DMS 273 (cell line): ENCODE measurements at regions not wholly inside any gene's neighbourhood (a gene's known extent, or its start where the extent isn't known, plus 50 kb on each side); places are given as distances from the start of the nearest gene placed in this dataset.

Experiments
- DNase-seq: peaks from one replicate; lab custom pipeline; 2025; ENCODE audit not compliant: unreplicated experiment; lab: John Stamatoyannopoulos, UW

DNA sequence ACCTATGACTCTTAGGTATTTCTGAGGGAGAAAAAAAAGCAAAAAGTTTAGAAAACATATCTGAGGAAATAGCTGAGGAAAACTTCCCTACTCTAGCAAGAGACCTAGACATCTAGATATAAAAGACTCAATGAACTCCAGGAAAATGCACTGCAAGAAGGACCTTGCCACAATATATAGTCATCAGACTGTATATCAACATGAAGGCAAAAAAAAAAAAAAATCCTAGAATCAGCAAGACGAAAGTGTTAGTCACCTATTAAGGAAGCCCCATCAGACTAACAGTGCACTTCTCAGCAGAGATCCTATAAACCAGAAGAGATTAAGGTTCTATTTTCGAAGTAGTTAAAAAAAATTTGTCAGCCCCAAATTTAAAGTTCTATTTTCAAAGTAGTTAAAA is 166.2 kb downstream of the TMEM38B start:
- no peak for DNase-seq

DNA sequence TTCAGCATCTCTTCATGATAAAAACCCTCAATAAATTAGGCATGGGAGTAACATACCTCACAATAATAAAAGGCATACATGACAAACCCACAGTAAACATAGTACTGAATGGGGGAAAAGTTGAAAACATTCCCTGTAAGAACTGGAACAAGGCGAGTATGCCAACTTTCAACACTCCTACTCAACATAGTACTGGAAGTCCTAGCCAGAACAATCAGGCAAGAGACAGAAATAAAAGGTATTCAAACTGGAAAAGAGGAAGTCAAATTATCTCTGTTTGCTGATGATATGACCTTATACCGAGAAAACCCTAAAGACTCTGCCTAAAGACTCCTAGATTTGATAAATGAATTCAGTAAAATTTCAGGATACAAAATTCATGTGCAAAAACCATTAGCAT is 167.6 kb downstream of the TMEM38B start:
- DNase-seq: no peak

DNA sequence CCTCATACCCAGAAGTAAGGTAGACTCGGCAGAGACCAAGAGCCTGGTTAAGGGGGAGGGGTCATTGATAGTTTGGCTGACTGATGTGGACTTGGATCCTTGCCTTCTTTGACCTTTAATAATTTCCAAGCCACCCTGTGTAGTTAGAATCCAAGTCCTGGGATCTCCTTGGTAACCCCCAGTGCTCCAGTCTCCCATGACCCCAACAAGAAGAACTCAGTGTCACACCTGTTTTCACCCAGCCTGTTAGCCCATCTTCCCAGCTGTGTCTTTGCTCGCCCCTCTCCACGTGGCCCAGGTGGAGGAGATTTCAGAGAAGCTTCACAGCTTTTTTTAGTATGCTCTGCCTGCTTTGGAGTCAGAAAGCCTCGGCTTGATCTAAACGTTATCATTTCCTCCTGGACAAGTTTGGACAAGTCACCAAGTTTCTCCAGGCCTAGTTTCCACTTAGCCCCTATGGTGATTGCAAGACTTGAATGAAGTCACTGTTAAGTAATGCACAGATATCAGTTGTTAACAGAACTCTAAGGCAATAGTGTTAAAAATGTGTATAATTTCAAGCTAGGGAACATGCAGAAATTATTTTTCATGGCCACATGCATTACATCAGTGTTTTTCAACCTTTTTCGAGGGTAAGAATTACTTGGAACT is 170.0 kb downstream of the TMEM38B start:
- DNase-seq: peak; percentile 40

DNA sequence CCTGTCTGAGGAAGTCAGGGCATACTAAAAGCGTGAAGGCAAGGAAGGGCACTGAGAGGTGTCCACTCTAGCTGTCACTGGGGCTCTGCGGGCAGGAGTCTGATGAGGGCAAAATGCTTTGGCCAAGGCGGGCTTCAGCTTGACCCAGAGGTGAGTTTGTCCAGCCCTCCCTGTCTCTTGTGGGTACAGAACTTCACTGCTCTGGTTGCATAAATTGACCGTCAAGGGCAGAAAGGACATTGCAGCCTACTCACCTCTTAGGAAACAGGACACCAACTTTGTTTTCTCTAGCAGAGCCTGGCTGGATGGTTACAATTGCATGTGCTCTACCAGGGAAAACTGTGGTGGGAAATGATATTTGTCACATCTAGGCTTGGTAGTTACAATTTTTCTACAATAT is 170.9 kb downstream of the TMEM38B start:
- DNase-seq: no peak

DNA sequence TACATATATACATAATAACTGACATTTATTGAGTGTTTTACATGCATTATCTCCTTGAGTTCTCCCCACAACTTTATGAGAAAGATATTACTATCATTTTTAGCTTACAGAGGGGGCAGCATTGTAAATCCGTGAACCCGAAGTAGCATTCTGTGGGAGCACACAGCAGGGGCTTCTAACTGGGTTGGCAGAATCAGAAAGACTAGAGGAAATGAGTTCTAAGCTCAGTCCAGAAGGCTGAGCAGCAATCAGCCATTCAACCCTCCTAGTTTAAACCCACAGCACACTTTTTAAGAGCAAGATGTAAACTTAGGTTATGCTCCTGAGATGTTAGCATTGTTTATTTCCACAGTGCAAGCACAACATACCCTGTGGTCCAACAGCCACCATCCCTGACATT is 177.2 kb downstream of the TMEM38B start:
- no peak for DNase-seq

DNA sequence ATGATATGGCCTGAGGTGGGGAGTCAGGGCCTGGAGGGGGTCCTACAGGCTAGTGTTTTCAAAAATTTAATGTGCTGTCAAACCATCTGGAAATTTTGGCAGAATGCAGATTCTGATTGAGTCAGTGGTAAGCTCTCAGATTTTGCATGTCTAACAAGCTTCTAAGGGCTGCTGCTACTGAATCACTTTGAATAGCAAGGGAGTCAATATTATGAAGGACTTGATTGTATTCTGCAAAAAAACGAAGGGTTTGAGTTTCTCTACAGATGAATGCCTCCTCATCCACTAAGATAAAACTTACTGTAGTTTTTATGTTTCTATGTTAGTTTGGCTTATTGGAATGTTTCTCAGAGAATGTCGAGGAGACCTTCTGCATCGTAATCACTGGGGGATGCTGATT is 179.5 kb downstream of the TMEM38B start:
- DNase-seq: peak; percentile 20

DNA sequence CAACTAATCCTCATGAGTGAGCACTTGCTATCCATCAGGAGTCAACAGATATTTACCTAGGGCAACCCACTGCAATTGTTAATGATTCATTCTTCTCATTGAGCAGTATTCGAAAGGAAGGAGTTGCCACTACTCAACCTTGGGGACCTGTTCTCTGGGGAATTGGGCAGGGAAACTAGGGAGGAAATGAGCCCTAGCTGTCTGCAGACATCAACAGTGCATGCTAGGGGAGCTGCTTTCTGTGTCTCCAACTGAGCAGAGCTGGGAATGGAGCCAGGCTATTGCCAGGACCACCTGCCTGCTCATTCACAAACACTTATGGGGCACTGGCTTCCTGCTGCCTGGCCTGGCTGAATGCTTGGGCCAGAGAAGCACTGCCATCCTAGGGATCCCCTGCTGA is 183.4 kb downstream of the TMEM38B start:
- peak; percentile 92 for DNase-seq

DNA sequence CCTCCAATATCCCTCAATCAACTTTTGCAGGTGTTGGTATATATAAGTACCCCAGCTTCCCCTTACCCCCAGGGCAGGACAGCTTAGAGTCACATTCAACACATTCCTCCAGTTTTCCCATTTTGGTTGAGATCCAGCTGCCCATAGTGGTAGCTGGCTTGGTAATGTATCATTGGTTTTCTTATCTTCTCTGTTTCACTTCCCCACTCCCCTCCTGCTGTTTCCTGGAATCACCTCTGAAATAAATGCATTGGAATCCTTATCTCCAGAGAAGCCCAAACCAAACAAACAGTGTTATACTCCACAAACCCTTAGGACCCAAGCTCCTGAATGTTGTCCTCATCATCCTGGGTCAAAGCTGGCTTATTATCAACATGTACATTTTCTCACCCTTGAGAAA is 184.8 kb downstream of the TMEM38B start:
- peak; percentile 19 for DNase-seq

DNA sequence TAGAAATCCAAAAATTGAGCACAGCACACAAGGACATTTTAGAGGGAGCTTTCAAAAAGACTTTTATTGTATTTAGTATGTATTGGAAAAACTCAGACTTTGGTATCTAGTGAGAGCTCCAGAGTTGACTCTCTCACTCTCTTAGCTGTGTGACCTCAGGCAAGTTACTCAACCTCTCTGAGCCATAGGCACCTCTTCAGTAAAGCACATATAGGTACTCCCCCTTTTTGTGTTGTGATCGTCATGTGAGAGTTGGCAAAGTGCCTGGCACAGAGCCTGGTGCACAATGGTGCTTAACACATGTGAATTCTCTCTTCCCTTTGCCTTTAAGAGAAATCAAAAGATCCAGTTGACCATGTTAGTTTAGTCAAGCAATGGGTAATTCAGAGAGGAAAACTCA is 186.2 kb downstream of the TMEM38B start:
- peak; percentile 67 for DNase-seq

DNA sequence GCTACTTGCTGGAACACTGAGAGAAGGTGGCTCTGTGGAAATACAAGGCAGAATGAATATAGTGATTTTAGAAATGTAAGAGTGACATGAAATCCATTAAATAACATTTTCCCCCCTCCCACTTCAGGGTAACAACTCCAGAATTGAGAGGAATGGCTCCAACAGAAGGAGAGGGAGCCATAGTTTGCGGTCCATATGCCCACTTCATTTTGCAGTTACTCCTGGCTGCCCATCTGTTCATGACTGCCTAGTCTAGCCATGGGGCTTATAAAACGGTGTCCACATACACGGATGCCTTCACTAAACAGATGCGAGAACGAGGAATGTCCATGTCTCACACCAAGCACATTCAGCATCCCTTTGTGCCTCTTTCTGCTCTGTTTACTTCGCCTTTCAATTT is 186.7 kb downstream of the TMEM38B start:
- DNase-seq: peak; percentile 89

DNA sequence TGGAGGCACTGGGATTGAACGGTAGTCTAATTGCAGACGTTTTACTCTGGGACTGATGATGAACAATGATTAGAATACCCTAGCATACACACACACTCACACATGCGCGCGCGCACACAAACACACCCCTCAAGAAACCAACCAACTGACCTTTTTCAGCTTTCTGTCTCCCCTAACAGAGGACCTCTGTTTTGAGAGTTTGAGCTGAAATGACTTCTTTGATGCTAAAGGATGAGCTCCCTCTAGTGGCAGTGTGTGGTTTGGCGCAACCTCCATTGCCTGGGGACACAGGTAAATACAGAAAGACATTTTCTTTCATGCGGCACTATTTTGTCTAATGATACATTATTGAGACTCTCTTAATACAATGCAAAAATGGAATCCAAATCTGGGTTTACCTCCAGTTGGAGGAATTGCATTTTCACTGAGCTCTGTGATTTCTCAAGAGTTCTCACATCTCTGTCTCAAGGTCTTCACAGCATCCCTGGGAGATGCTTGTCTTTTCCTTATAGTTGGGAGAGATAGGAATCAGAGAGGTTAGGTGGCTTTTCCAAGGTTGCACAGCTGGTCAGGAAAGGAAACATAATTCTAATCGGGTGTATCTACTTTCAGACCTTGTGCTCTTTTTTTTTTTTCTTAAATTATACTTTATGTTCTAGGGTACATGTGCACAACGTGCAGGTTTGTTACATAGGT is 187.5 kb downstream of the TMEM38B start:
- peak; percentile 92 for DNase-seq

DNA sequence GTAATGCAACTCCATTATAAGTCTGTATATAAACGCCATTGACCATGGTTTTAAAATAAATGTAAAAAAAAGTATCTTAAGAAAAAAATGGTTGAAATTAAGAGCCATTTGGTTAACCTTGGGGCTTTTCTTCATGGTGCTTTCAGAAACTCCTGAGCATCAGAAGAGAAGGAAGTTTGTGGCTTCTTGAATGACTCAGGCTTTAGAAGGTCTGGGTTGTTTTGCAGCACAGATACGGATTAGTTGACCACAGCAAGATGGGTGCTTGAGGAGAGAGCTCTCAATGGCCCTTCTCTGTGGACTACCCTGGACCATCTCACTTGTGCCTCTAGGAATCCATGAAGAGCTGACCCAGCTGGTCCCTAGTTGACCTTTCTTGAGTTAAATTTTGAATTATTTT is 189.5 kb downstream of the TMEM38B start:
- DNase-seq: no peak

DNA sequence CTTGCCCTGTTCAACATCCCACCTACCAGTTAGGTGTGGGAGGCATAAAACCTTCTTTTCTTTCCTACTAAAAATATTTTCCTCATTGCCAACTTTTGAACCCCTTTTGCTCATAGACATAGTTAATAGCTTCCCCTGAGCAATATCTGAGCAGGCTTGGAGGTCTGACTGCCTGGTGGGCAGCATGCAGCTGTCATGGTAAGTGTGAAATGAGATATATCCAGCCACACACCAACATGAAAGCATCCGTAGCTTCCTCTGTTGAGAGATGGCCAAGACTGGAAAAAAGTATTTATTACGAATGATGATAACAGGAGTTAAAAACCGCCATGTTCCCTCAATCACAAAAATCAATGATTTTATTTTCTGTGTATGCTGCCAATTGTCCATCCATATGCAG is 190.1 kb downstream of the TMEM38B start:
- DNase-seq: no peak

DNA sequence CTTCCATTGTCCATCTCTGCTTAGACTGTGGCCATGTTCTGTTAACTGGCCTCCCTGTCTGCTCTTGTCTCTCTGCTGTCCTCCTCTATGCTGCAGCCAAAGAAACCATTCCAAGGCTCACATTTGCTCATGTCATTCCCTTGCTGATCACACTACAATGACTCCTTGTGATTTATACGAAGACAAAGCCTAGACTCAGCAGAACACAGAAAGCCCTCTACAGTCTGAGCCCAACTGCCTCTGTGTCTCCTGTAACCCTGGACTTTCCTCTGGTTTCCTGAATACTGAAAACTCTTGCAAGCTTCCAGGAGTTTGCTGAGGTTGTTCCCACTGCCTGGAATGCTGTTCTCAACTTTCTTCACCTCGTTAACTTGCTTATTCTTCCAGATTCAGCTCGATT is 191.8 kb downstream of the TMEM38B start:
- no peak for DNase-seq

DNA sequence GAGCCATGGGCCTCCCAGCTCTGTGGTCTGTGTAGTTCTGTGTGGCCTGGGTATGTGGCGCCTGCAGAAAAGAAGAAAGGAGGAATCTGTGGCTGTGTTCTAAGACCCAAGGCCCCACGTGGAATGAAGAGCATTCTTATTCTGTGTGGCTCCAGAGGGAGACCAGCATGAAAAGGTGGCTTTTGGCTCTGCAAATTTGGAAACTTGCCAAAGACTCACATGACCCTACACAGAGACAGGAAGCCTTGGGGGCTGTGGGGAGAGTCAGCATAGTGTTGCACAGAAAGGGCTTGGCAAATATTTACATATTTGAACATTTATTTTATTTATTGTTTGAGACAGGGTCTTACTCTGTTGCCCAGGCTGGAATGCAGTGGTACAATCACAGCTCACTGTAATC is 193.3 kb downstream of the TMEM38B start:
- DNase-seq: peak; percentile 19

DNA sequence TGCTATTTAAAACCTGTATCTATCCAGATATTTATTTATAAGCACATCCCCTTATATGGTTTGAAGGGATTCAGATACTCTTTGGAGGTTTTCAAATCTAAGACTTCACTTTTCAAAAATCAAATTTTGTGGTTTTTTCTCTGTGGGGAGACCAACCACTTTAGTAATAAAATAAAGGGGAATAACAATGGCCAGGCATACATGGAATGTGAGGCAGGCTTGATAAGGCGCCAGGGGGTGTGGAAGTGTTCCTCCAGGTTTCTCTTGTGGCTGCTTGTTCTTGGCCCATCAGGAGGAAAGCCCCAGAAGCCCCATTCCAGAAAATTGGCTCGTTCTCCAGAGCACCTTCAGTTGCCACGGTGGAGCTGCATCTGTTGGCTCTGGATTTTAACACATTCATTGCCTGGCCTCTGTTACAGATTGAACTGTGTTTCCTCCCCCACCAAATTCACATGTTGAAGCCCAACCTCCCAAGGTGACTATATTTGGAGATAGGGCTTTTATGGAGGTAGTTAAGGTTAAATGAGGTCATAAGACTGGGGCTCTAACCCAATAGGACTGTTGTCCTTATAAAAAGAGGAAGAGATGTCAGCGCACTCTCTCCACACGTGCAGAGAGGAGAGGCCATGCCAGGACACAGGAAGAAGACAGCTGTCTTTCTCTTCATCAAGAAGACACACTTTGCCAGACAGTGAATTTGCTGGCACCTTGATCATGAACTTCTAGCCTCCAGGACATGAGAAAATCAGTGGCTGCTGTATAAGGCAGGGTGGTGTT is 195.9 kb downstream of the TMEM38B start:
- peak; percentile 72 for DNase-seq

DNA sequence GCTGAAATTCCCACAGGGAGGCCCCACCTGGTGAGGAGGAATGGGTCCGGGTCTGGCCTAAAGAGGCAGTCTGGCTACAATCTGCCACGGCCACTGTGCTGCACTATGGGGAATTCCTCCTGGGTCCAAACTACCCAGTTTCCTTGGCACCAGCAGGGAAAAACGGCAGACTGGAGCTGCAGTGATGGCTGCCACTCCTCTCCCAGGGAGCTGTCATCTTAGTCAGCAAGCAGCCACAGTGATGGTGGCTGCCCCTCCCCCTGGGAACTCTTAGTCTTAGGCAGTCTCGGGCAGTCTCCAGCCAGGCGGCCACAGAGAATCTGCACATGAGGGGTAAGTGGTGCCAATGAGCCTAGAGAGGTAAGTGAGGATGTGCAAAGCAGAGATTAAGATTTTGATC is 205.8 kb downstream of the TMEM38B start:
- DNase-seq: no peak

DNA sequence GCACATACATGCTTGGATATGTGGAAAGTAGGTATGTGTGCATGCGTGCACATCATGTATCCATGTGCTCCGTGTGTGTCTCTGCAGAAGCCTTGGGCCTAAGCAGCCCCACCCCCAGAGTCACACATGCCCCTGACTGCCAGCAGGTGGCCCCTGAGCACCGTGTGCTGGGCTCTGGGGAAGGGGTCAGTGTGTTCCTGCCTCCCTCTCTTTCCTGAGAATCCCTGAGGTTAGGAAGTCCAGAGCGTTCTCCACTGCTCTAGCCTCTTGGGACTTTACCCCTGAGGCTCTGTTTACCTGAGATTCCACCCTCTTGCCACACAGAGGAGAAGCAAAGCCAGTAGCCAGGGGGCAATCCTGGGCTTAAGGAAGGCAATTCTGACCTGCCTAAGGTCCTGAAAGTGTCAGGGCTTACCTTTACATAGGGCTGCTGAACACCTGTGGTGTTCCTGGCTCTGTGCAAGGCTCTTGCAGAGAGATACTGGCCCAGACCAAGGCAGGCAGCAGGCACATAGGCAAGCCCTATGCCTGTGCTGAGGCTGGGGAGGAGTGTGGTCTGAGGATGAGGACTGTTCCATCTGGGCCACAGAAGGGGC is 207.3 kb downstream of the TMEM38B start:
- peak; percentile 84 for DNase-seq

DNA sequence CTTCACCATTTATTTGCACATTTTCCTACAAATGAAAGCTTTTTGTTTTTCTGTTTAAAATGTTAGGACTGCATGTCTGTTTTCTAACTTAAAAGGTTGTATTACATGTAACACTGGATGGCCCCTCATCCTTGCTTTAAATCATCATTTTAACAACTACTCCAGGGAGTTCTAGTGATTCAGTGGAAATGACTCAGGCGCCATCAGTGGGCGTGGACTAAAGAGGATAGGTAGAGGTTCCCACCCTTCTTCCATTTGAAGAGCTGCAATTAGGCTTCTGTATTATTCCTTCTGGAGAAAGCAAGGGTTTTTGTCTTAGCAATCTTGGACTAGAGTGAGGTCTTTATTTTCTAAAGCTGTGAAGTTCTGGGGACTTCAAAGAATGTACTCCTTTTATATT is 213.7 kb downstream of the TMEM38B start:
- DNase-seq: no peak

DNA sequence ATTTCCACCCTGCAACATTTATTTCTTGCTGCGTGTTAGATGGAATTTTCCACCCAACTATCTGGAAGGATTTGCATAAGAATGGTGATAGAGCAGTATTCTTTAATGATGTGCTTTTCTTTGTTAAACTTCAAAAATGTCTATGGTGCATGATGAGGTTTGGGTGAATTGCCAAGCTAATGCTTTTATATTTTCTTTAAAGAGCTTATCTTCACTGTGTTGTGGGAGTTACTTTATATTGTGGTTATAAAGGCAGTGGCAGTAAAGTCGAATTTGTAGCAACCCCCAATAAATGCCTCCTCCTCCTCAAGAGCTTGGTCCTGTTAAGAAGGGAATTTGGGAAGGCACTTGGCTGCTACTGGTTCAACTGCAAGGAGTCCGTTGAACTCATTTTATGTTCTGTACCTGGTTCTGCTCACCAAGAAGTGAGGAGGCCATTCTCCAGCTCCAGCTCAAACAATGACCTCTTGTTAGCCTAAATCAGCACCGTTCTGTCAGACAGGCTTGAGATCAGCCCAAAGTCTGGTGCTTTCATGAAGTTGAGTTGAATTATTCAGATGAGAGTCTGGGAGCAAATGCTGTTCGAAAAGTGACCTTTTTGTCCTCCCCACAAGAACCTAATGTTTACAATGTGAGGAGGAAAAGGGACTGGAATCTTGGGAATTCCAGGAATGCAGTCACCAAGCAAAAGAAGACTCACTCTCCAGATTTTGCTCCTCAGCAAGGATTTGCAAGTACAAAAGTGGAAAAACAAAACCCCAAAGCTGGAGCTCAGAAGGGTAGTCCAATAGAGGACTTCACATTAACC is 217.0 kb downstream of the TMEM38B start:
- no peak for DNase-seq
